ENCODE measurements at regions not wholly inside any gene's neighbourhood (a gene's known extent, or its start where the extent isn't known, plus 50 kb on each side); places are given as distances from the start of the nearest gene placed in this dataset.

- TF ChIP-seq, protein P1, sequence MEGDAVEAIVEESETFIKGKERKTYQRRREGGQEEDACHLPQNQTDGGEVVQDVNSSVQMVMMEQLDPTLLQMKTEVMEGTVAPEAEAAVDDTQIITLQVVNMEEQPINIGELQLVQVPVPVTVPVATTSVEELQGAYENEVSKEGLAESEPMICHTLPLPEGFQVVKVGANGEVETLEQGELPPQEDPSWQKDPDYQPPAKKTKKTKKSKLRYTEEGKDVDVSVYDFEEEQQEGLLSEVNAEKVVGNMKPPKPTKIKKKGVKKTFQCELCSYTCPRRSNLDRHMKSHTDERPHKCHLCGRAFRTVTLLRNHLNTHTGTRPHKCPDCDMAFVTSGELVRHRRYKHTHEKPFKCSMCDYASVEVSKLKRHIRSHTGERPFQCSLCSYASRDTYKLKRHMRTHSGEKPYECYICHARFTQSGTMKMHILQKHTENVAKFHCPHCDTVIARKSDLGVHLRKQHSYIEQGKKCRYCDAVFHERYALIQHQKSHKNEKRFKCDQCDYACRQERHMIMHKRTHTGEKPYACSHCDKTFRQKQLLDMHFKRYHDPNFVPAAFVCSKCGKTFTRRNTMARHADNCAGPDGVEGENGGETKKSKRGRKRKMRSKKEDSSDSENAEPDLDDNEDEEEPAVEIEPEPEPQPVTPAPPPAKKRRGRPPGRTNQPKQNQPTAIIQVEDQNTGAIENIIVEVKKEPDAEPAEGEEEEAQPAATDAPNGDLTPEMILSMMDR (conservative IDR thresholded peaks at IDR 0.05; ENCODE audit: low read length) = no peak
- TF ChIP-seq EZH2phosphoT487 (IDR thresholded peaks at IDR 0.05; ENCODE audit: borderline replicate concordance) = no peak
Measured at GRCh38 chr13:107942030-107942617, 273.2 kb downstream of the LIG4 start.
